Fibroblast of the aortic adventitia (primary cell): ENCODE measurements at regions not wholly inside any gene's neighbourhood (a gene's known extent, or its start where the extent isn't known, plus 50 kb on each side); places are given as distances from the start of the nearest gene placed in this dataset.
A peak's percentile ranks its signal among the peaks of the same experiment; 100 is the strongest.

Experiments used
- DNase-seq: peaks from one replicate; pipeline ENCODE4 v3.0.0-alpha.2; 2010; ENCODE audit warnings: low read depth
- H3K4me3 ChIP-seq: 2 replicates; pipeline ENCODE4 v1.5.1; 2011; ENCODE audit warnings: low read depth, mild to moderate bottlenecking, control low read depth, low read length, moderate library complexity
- TF ChIP-seq, protein P1 (sequence below): IDR thresholded peaks from 2 replicates; pipeline ENCODE4 v1.5.1; 2011; ENCODE audit warnings: mild to moderate bottlenecking, low read length, control low read depth, inconsistent platforms; ENCODE audit not compliant: insufficient read depth

DNA sequence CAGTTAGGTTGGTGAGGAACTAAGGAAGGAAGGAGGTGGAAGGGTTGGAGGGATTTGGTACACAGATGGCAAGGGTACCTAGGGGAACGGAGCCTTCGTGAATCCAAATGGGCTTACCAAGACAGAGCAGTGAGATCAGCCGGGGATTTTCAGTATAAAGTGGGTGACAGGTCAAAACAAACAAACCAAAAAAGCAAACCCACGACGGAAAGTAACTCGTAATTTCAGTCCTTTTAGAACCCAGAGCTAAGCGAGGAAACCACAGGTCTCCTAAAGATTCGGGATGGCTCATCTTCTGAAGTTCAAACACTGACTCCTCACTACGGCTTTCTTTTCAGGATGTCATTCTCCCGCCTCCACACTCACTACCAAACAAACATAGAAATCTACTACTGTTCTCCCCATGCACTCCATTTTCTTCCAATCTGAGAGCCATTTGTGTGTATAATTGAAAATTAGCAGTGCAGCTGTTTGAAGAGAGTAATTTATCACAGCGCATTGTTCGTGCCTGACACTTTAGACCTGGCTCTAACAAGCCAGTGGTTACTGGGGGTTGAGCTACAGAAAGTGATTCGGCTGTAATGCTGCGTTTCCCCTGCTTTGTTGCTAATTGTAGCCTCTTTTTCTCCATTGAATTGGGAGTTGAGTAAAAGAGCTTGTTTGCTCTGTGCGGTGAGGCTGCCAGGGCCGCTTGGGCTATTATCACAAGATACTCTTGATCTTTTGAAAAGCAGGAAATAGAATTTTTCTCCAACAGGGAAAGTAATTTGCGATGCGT is 64.7 kb upstream of the CCDC39 start:
- H3K4me3 ChIP-seq: no peak overlapping the region
- TF ChIP-seq, protein P1, sequence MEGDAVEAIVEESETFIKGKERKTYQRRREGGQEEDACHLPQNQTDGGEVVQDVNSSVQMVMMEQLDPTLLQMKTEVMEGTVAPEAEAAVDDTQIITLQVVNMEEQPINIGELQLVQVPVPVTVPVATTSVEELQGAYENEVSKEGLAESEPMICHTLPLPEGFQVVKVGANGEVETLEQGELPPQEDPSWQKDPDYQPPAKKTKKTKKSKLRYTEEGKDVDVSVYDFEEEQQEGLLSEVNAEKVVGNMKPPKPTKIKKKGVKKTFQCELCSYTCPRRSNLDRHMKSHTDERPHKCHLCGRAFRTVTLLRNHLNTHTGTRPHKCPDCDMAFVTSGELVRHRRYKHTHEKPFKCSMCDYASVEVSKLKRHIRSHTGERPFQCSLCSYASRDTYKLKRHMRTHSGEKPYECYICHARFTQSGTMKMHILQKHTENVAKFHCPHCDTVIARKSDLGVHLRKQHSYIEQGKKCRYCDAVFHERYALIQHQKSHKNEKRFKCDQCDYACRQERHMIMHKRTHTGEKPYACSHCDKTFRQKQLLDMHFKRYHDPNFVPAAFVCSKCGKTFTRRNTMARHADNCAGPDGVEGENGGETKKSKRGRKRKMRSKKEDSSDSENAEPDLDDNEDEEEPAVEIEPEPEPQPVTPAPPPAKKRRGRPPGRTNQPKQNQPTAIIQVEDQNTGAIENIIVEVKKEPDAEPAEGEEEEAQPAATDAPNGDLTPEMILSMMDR: no peak
- DNase-seq: no peak

DNA sequence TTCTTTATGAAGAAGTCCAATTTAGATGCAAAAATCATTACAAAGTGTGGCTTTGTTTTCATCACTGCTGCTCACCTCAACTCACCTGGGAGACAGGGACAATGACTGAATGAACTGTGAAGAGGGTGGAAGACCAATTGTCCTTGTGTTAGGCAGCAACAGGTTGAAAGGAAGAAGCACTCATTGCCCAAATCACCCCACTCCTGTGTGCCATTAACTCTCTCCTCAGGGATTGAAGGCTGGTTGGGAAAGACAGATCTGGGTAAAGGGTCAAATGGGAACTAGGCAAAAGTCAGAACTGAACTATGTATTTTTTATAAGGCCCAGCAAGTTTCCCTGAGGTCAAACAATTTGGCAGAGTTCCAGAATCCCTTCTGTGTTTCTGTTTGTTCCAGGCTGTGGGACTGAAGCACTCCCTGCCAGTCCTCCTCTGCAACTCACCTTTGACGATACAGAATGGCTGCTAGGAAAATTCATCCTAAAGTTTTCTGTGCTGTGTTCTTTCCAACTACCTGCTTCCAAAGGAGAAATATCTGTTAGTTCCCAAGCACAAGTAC is 68.6 kb upstream of the CCDC39 start:
- TF ChIP-seq, protein P1: no peak

DNA sequence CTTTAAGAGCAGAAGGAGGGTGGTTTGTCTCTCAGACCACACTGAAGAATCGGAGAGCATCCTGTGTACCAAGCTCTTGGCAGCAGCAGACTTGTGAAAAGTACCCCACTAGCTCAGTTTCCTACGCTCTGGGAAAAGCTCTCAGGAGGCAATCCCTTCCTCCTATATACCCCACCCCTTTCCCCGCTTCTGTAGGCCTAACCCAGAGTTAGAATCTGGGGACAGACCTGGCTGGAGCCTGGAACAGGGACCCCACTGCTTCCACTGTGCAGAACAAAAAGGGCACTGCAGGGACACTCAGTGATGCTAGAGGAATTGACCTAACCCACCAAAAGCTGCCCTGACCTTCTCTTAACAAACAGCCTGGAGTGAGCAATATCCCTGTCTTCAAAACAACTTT is 70.0 kb upstream of the CCDC39 start:
- no peak for DNase-seq
- TF ChIP-seq, protein P1: no peak
- no peak overlapping the region for H3K4me3 ChIP-seq

More for the DNA sequence above, 68.6 kb upstream of the CCDC39 start:
- no peak overlapping the region for H3K4me3 ChIP-seq
- DNase-seq: no peak

DNA sequence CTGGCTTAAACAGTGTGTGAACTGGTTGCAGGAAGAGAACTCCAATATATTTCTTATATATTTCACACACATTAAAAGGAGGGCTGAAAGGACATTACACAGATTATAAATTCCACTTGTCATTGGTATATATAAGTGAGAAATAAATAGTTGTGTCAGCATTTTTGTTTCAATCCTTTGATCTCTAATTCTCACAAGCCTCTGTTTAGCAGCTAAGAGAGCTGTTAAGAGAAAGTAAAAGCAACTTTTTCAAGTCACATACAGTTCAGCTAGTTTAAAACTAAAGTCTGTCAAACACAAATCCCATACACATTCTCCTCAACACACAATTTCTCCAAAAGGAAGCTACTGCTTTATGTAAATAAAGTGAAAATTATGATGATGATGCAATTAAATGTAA is 70.5 kb upstream of the CCDC39 start:
- DNase-seq: peak; percentile 4
- no peak overlapping the region for H3K4me3 ChIP-seq
- TF ChIP-seq, protein P1: no peak

DNA sequence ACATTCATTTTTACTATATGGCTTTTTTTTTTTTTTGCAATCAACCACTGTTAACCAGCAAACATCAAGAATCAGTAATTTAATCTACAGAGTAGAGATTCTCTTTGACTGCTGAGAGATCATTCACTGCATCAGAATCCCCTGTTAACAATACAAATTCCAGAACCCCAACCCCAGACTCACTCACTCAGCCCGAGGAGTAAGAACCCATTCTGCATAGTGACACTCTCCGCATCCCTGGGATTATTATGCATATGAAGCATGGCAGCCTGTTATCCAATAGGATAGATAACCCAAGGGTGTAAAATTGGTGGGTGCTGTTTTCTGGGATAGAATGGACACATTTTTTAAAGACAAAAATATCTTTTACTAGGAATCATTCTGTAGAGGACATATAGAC is 76.3 kb upstream of the CCDC39 start:
- TF ChIP-seq, protein P1: no peak
- no peak for DNase-seq
- H3K4me3 ChIP-seq: no peak overlapping the region

DNA sequence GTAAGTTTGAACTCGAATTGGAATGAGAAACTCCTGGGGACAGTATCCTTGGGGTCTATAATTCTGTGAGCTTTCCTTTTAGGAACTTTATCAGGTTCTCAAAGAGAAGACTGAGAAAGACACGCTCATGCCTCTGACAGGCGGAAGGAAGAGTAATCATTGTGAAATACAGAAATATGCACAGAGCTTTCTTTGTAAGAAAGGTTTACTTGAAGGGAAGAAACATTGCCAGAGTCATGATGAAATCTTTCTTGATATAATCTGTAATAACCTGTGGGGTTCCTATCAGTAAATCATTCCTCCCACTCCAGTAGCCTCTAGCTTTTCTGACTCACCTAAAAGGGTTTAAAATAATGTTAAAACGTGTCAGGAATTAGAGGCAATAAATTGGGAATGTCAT is 83.6 kb upstream of the CCDC39 start:
- TF ChIP-seq, protein P1: no peak
- no peak overlapping the region for H3K4me3 ChIP-seq
- no peak for DNase-seq
